Neural progenitor cell (in vitro differentiated cells): ENCODE measurements at regions not wholly inside any gene's neighbourhood (a gene's known extent, or its start where the extent isn't known, plus 50 kb on each side); places are given as distances from the start of the nearest gene placed in this dataset.

Experiments used
- EZH2 ChIP-seq: fragments of 200-600 bp; sonication (generic); IDR thresholded peaks from 2 replicates; pipeline ENCODE4 v1.6.1; 2017; ENCODE audit warnings: antibody characterized with exemption, mild to moderate bottlenecking, moderate library complexity
- EZH2phosphoT487 ChIP-seq: fragments of 200-600 bp; sonication (generic); IDR thresholded peaks from 2 replicates; pipeline ENCODE4 v1.6.1; 2017; ENCODE audit warnings: antibody characterized with exemption
- TF ChIP-seq, protein P1 (sequence below): fragments of 200-600 bp; sonication (generic); IDR thresholded peaks from 2 replicates; pipeline ENCODE4 v1.5.1; 2017; ENCODE audit warnings: antibody characterized with exemption, mild to moderate bottlenecking

DNA sequence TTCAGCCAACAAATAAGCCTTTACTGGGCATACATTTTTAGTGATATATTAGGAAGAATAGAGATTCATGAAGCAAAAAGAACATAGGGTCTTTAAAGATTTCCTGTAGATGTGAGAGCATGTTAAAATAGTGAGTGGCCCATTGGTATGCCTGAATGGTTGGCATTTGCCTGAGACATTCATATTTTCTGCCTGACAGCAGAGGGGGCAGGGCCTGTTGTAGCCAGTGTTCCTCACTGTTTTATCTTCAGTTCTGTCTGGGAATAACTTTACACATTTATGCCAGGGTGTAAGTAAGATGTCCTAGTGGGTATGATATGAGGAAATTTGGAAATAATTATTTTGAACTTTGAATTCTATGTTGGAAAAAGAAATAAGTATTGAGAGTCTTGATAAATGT is 704.7 kb upstream of the ARPP21 start:
- TF ChIP-seq, protein P1, sequence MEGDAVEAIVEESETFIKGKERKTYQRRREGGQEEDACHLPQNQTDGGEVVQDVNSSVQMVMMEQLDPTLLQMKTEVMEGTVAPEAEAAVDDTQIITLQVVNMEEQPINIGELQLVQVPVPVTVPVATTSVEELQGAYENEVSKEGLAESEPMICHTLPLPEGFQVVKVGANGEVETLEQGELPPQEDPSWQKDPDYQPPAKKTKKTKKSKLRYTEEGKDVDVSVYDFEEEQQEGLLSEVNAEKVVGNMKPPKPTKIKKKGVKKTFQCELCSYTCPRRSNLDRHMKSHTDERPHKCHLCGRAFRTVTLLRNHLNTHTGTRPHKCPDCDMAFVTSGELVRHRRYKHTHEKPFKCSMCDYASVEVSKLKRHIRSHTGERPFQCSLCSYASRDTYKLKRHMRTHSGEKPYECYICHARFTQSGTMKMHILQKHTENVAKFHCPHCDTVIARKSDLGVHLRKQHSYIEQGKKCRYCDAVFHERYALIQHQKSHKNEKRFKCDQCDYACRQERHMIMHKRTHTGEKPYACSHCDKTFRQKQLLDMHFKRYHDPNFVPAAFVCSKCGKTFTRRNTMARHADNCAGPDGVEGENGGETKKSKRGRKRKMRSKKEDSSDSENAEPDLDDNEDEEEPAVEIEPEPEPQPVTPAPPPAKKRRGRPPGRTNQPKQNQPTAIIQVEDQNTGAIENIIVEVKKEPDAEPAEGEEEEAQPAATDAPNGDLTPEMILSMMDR, result no peak
- TF ChIP-seq EZH2, result no peak
- TF ChIP-seq EZH2phosphoT487, result no peak
